Glomerular visceral epithelial cell (primary cell): ENCODE measurements at regions not wholly inside any gene's neighbourhood (a gene's known extent, or its start where the extent isn't known, plus 50 kb on each side); places are given as distances from the start of the nearest gene placed in this dataset.
"Not testable (repeated sequence)": the region's sequence is repeated elsewhere in the genome, so short reads cannot be mapped to it uniquely, and the experiment has no call there.

Experiments used
- DNase-seq: peaks from one replicate; pipeline ENCODE4 v3.0.0-alpha.2; 2016; ENCODE audit errors: extremely low spot score

GRCh38 chr12:75943730-75944096 is 87.9 kb downstream of the PHLDA1 start:
- DNase-seq, result no peak

GRCh38 chr12:75941661-75942060 is 89.9 kb downstream of the PHLDA1 start:
- DNase-seq, result not testable (repeated sequence)

- no peak for DNase-seq
These were observed 92.4 kb downstream of the PHLDA1 start for GRCh38 chr12:75939016-75939642.

GRCh38 chr12:75938189-75938588 is 93.4 kb downstream of the PHLDA1 start:
- no peak for DNase-seq

- DNase-seq, result no peak
These were observed 94.1 kb downstream of the PHLDA1 start for GRCh38 chr12:75937486-75937885.

GRCh38 chr12:75936515-75937440 is 94.8 kb downstream of the PHLDA1 start:
- no peak for DNase-seq

GRCh38 chr12:75935539-75936242 is 95.9 kb downstream of the PHLDA1 start:
- DNase-seq, result no peak

GRCh38 chr12:75933101-75933500 is 98.5 kb downstream of the PHLDA1 start:
- DNase-seq, result peak; percentile 56

GRCh38 chr12:75932241-75932640 is 99.3 kb downstream of the PHLDA1 start:
- no peak for DNase-seq

GRCh38 chr12:75923964-75924666 is 107.5 kb downstream of the PHLDA1 start:
- DNase-seq, result no peak

GRCh38 chr12:75922944-75923642 is 108.5 kb downstream of the PHLDA1 start:
- no peak for DNase-seq

GRCh38 chr12:75921622-75922289 is 109.8 kb downstream of the PHLDA1 start:
- DNase-seq, result no peak

GRCh38 chr12:75917715-75918114 is 113.9 kb downstream of the PHLDA1 start:
- DNase-seq, result no peak

- no peak for DNase-seq
These were observed 114.5 kb downstream of the PHLDA1 start for GRCh38 chr12:75917083-75917482.

GRCh38 chr12:75913502-75914351 is 117.8 kb downstream of the PHLDA1 start:
- no peak for DNase-seq

GRCh38 chr12:75909714-75910656 is 121.6 kb downstream of the PHLDA1 start:
- DNase-seq, result no peak

GRCh38 chr12:75908961-75909605 is 122.5 kb downstream of the PHLDA1 start:
- DNase-seq, result no peak

GRCh38 chr12:75905922-75906321 is 125.7 kb downstream of the PHLDA1 start:
- DNase-seq, result no peak
